Fibroblast of lung (primary cell): ENCODE measurements at regions not wholly inside any gene's neighbourhood (a gene's known extent, or its start where the extent isn't known, plus 50 kb on each side); places are given as distances from the start of the nearest gene placed in this dataset.

Source experiments
- DNase-seq, 2 donors: peaks; one replicate each; pipeline versions ENCODE4 v3.0.0 to v3.0.0-alpha.2; 2010; ENCODE audit warnings: low read depth in 2 of 2
- H2AFZ ChIP-seq: 2 replicates; pipeline ENCODE4 v1.5.1; 2012; ENCODE audit warnings: low read length, control low read depth, inconsistent platforms
- H3K27ac ChIP-seq: 2 replicates; pipeline ENCODE4 v1.5.1; 2011; ENCODE audit warnings: low read length, control low read depth; ENCODE audit not compliant: insufficient read depth
- H3K27me3 ChIP-seq: 2 replicates; pipeline ENCODE4 v1.5.1; 2011; ENCODE audit warnings: mild to moderate bottlenecking, low read length; ENCODE audit not compliant: control insufficient read depth, insufficient read depth
- H3K36me3 ChIP-seq: 2 replicates; pipeline ENCODE4 v1.5.1; 2011; ENCODE audit warnings: low read length; ENCODE audit not compliant: control insufficient read depth, insufficient read depth
- H3K4me1 ChIP-seq: 2 replicates; pipeline ENCODE4 v1.5.1; 2011; ENCODE audit warnings: low read length; ENCODE audit not compliant: control insufficient read depth, insufficient read depth; ENCODE audit errors: extremely low read depth
- H3K4me2 ChIP-seq: 2 replicates; pipeline ENCODE4 v1.5.1; 2011; ENCODE audit warnings: low read length, control low read depth; ENCODE audit not compliant: insufficient read depth; ENCODE audit errors: extremely low read depth
- H3K4me3 ChIP-seq, 4 experiments: fragments of 200-600 bp in 1 of 4; sonication (generic) in 1 of 4; replicated peaks in 1 of 4; 2 replicates each; pipeline ENCODE4 v1.5.1; 2011 to 2016; ENCODE audit warnings: low read length in 4 of 4, low read depth in 3 of 4, mild to moderate bottlenecking in 3 of 4, control low read depth in 2 of 4, inconsistent platforms in 1 of 4, mixed read lengths in 1 of 4; ENCODE audit not compliant: insufficient read depth in 1 of 4; ENCODE audit errors: control extremely low read depth in 1 of 4
- H3K79me2 ChIP-seq: 2 replicates; pipeline ENCODE4 v1.5.1; 2012; ENCODE audit warnings: mild to moderate bottlenecking, low read length, inconsistent platforms; ENCODE audit not compliant: control insufficient read depth, insufficient read depth
- H3K9ac ChIP-seq: 2 replicates; pipeline ENCODE4 v1.5.1; 2011; ENCODE audit warnings: mild to moderate bottlenecking, low read length, control low read depth; ENCODE audit not compliant: insufficient read depth
- H3K9me3 ChIP-seq: 2 replicates; pipeline ENCODE4 v1.5.1; 2012; ENCODE audit warnings: low read depth, low read length; ENCODE audit not compliant: control insufficient read depth, insufficient read depth
- H4K20me1 ChIP-seq: 2 replicates; pipeline ENCODE4 v1.5.1; 2011; ENCODE audit warnings: low read length; ENCODE audit not compliant: control insufficient read depth, insufficient read depth; ENCODE audit errors: extremely low read depth
- EZH2 ChIP-seq: IDR thresholded peaks from 2 replicates; pipeline ENCODE4 v1.5.1; 2012; ENCODE audit warnings: low read length, control low read depth, mild to moderate bottlenecking; ENCODE audit errors: missing control alignments
- TF ChIP-seq, protein P1 (sequence below), 2 donors: IDR thresholded peaks in 1 of 2; conservative IDR thresholded peaks in 1 of 2; 1 replicate in 1 of 2; 2 replicates in 1 of 2; pipeline ENCODE4 v1.5.1; 2011 to 2012; ENCODE audit warnings: low read length in 2 of 2, control low read depth in 1 of 2, inconsistent platforms in 1 of 2, low read depth in 1 of 2, mild to moderate bottlenecking in 1 of 2

DNA sequence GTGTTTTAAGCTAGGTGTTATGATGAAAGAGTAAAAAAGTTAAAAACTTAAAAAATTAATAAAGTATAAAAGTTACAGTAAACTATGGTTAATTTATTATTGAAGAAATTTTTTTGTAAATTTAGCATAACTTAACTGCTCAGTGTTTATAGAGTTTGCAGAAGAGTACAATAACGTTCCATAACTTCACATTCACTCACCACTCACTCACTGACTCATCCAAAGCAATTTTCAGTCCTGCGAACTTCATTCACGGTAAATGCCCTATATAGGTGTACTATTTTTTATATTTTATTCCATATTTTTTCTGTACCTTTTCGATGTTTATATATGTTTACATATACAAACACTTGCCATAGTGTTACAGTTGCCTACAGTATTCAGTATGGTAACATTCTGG, 694.8 kb upstream of the SLC39A10 start:
- Histone ChIP-seq H3K79me2 (no peaks in the 10 kb centered on the region), H3K4me1 (no peaks in the 10 kb centered on the region), H3K4me3 (no peak overlapping the region), H4K20me1 (no peaks in the 10 kb centered on the region), H3K9me3 (no peaks in the 10 kb centered on the region), H3K27ac (no peak overlapping the region), H2AFZ (no peak overlapping the region), H3K36me3 (no peaks in the 10 kb centered on the region), H3K9ac (no peak overlapping the region), H3K4me2 (no peak overlapping the region), H3K27me3 (no peaks in the 10 kb centered on the region)
- no peak for DNase-seq
- no peak for TF ChIP-seq EZH2
- TF ChIP-seq, protein P1, sequence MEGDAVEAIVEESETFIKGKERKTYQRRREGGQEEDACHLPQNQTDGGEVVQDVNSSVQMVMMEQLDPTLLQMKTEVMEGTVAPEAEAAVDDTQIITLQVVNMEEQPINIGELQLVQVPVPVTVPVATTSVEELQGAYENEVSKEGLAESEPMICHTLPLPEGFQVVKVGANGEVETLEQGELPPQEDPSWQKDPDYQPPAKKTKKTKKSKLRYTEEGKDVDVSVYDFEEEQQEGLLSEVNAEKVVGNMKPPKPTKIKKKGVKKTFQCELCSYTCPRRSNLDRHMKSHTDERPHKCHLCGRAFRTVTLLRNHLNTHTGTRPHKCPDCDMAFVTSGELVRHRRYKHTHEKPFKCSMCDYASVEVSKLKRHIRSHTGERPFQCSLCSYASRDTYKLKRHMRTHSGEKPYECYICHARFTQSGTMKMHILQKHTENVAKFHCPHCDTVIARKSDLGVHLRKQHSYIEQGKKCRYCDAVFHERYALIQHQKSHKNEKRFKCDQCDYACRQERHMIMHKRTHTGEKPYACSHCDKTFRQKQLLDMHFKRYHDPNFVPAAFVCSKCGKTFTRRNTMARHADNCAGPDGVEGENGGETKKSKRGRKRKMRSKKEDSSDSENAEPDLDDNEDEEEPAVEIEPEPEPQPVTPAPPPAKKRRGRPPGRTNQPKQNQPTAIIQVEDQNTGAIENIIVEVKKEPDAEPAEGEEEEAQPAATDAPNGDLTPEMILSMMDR (conservative IDR thresholded peaks at IDR 0.05 in 1 of 2, IDR thresholded peaks at IDR 0.05 in 1 of 2; ENCODE audit: low read depth in 1 of 2, low read length in 2 of 2) = no peak

DNA sequence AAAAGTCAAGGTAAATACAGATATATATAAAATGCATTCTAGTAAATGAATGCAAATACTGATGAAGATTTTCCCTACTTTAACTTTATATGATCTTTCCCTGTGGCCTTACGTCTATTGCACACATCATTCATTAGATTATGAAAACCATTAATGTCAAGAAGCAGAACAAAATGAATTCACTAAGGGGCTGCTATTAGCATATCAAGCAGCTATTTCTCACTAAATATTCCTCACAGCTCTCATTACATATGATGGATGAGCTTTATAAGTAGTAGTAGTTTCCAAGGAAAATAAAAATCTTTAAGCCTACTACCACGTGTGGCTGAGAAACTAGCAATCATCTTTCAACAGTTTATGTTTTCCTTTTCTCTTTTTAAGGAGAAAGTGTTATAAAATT, 702.8 kb upstream of the SLC39A10 start:
- H3K9me3 ChIP-seq = no peaks in the 10 kb centered on the region
- DNase-seq = no peak

DNA sequence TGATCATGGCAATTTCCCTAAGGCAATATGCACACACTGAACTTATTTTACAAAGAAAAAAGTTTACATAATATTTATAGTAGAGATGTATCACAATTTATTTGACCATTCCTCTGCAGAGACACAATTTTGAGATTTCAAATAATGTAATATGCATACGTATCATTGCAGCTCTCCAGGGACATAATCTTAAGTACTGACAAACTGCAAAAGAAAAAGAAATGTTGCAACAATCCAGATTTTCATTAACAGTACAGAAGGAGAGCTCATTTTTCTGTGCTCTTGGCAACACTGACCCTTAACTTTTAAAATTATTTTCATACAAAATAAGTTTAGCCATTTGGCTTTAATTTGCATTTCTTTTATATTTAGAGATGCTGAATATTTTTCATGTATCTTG, 710.2 kb upstream of the SLC39A10 start:
- TF ChIP-seq, protein P1 (conservative IDR thresholded peaks at IDR 0.05 in 1 of 2, IDR thresholded peaks at IDR 0.05 in 1 of 2; ENCODE audit: low read depth in 1 of 2, low read length in 2 of 2) = no peak
- TF ChIP-seq EZH2 = no peak

More for the DNA sequence above, 702.8 kb upstream of the SLC39A10 start:
- H3K4me3 ChIP-seq = no peak overlapping the region
- TF ChIP-seq EZH2 = no peak
- TF ChIP-seq, protein P1 (conservative IDR thresholded peaks at IDR 0.05 in 1 of 2, IDR thresholded peaks at IDR 0.05 in 1 of 2; ENCODE audit: low read depth in 1 of 2, low read length in 2 of 2) = no peak
- H3K36me3 ChIP-seq = no peaks in the 10 kb centered on the region
- H3K79me2 ChIP-seq = no peaks in the 10 kb centered on the region
- no peaks in the 10 kb centered on the region for H3K4me1 ChIP-seq
- H3K27ac ChIP-seq = no peak overlapping the region
- no peak overlapping the region for H3K4me2 ChIP-seq
- no peak overlapping the region for H2AFZ ChIP-seq
- no peak overlapping the region for H3K9ac ChIP-seq
- H3K27me3 ChIP-seq = no peaks in the 10 kb centered on the region
- H4K20me1 ChIP-seq = no peaks in the 10 kb centered on the region

More for the DNA sequence above, 710.2 kb upstream of the SLC39A10 start:
- no peak for DNase-seq
- H3K9ac ChIP-seq = no peak overlapping the region
- no peaks in the 10 kb centered on the region for H3K79me2 ChIP-seq
- no peaks in the 10 kb centered on the region for H3K4me1 ChIP-seq
- no peaks in the 10 kb centered on the region for H3K9me3 ChIP-seq
- no peak overlapping the region for H2AFZ ChIP-seq
- H3K27me3 ChIP-seq = no peaks in the 10 kb centered on the region
- no peak overlapping the region for H3K4me3 ChIP-seq
- H3K36me3 ChIP-seq = no peaks in the 10 kb centered on the region
- no peak overlapping the region for H3K4me2 ChIP-seq
- no peaks in the 10 kb centered on the region for H4K20me1 ChIP-seq
- no peak overlapping the region for H3K27ac ChIP-seq
